Left forelimb (tissue), 1 donor: ENCODE measurements at regions not wholly inside any gene's neighbourhood (a gene's known extent, or its start where the extent isn't known, plus 50 kb on each side); places are given as distances from the start of the nearest gene placed in this dataset.
"Not testable (repeated sequence)": the region's sequence is repeated elsewhere in the genome, so short reads cannot be mapped to it uniquely, and the experiment has no call there.

Experiments
- DNase-seq: peaks from one replicate; pipeline ENCODE4 v3.0.0-alpha.2; 2018; ENCODE audit warnings: low spot score

- no peak for DNase-seq
Measured at GRCh38 chr4:60657807-60658206, 542.3 kb upstream of the ADGRL3 start.

GRCh38 chr4:60663769-60664168, 536.4 kb upstream of the ADGRL3 start:
- no peak for DNase-seq

- DNase-seq: no peak
Measured at GRCh38 chr4:60682901-60683300, 517.2 kb upstream of the ADGRL3 start.

- DNase-seq: no peak
Measured at GRCh38 chr4:60683357-60683756, 516.8 kb upstream of the ADGRL3 start.

GRCh38 chr4:60683973-60684372, 516.2 kb upstream of the ADGRL3 start:
- DNase-seq: no peak

GRCh38 chr4:60696062-60696461, 504.1 kb upstream of the ADGRL3 start:
- not testable (repeated sequence) for DNase-seq

- DNase-seq: no peak
Measured at GRCh38 chr4:60709061-60709460, 491.1 kb upstream of the ADGRL3 start.

GRCh38 chr4:60718874-60719273, 481.3 kb upstream of the ADGRL3 start:
- no peak for DNase-seq

GRCh38 chr4:60721685-60722084, 478.4 kb upstream of the ADGRL3 start:
- no peak for DNase-seq

GRCh38 chr4:60723796-60724195, 476.3 kb upstream of the ADGRL3 start:
- no peak for DNase-seq

- DNase-seq: no peak
Measured at GRCh38 chr4:60724623-60725022, 475.5 kb upstream of the ADGRL3 start.

GRCh38 chr4:60726779-60727178, 473.3 kb upstream of the ADGRL3 start:
- DNase-seq: no peak

- no peak for DNase-seq
Measured at GRCh38 chr4:60729194-60729593, 470.9 kb upstream of the ADGRL3 start.

- DNase-seq: not testable (repeated sequence)
Measured at GRCh38 chr4:60729764-60730163, 470.4 kb upstream of the ADGRL3 start.

- DNase-seq: no peak
Measured at GRCh38 chr4:60737858-60738257, 462.3 kb upstream of the ADGRL3 start.

- no peak for DNase-seq
Measured at GRCh38 chr4:60743654-60744053, 456.5 kb upstream of the ADGRL3 start.

GRCh38 chr4:60744767-60745166, 455.4 kb upstream of the ADGRL3 start:
- no peak for DNase-seq

GRCh38 chr4:60745800-60746571, 454.1 kb upstream of the ADGRL3 start:
- DNase-seq: no peak

- no peak for DNase-seq
Measured at GRCh38 chr4:60750962-60751361, 449.2 kb upstream of the ADGRL3 start.

- no peak for DNase-seq
Measured at GRCh38 chr4:60757986-60758680, 442.0 kb upstream of the ADGRL3 start.

- DNase-seq: no peak
Measured at GRCh38 chr4:60759518-60760245, 440.4 kb upstream of the ADGRL3 start.

- no peak for DNase-seq
Measured at GRCh38 chr4:60780874-60781273, 419.3 kb upstream of the ADGRL3 start.

- no peak for DNase-seq
Measured at GRCh38 chr4:60790608-60791007, 409.5 kb upstream of the ADGRL3 start.
